ENCODE measurements at regions not wholly inside any gene's neighbourhood (a gene's known extent, or its start where the extent isn't known, plus 50 kb on each side); places are given as distances from the start of the nearest gene placed in this dataset.

GRCh38 chr12:74791365-74791764 lies 253.7 kb downstream of the ATXN7L3B start:
- no peak for TF ChIP-seq SNAI2 (CRISPR knock-in tag; IDR thresholded peaks at IDR 0.05)
- TF ChIP-seq PATZ1 (CRISPR knock-in tag; IDR thresholded peaks at IDR 0.05; ENCODE audit: borderline replicate concordance) = no peak
- TF ChIP-seq TCF4 (CRISPR knock-in tag; IDR thresholded peaks at IDR 0.05; ENCODE audit: borderline replicate concordance) = no peak
- no peak for TF ChIP-seq TSHZ2 (CRISPR knock-in tag; IDR thresholded peaks at IDR 0.05)
- no peak for TF ChIP-seq ZFP30 (CRISPR knock-in tag; IDR thresholded peaks at IDR 0.05)
- TF ChIP-seq PPARA (CRISPR knock-in tag; IDR thresholded peaks at IDR 0.05; ENCODE audit: borderline replicate concordance) = no peak
- TF ChIP-seq CSRNP3 (CRISPR knock-in tag; IDR thresholded peaks at IDR 0.05) = no peak
- no peak for TF ChIP-seq ARNTL (CRISPR knock-in tag; IDR thresholded peaks at IDR 0.05; ENCODE audit: borderline replicate concordance, low read depth)
- no peak for TF ChIP-seq ZNF70 (CRISPR knock-in tag; IDR thresholded peaks at IDR 0.05)
- no peak for TF ChIP-seq ZFP3 (CRISPR knock-in tag; IDR thresholded peaks at IDR 0.05)
- no peak for TF ChIP-seq POU6F1 (CRISPR knock-in tag; IDR thresholded peaks at IDR 0.05; ENCODE audit: borderline replicate concordance, low read depth)
- no peak for TF ChIP-seq ZC3H10 (CRISPR knock-in tag; IDR thresholded peaks at IDR 0.05)
